Kidney (tissue), 13 donors: ENCODE measurements at regions not wholly inside any gene's neighbourhood (a gene's known extent, or its start where the extent isn't known, plus 50 kb on each side); places are given as distances from the start of the nearest gene placed in this dataset.

Experiments used
- DNase-seq, 5 donors: peaks; one replicate each; pipeline ENCODE4 v3.0.0-alpha.2; 2013 to 2020
- FAIRE-seq: peaks from 2 replicates; lab custom pipeline; 2012; peaks lifted over from hg19 to GRCh38; lab: Jason Lieb, UNC
- H3K27ac ChIP-seq, 2 donors: one replicate each; pipeline ENCODE4 v1.7.0; 2013; ENCODE audit warnings: low read depth in 2 of 2, low read length in 2 of 2, inconsistent platforms in 1 of 2
- H3K27me3 ChIP-seq: one replicate; pipeline ENCODE4 v1.7.1; 2013; ENCODE audit warnings: low read length, inconsistent platforms; ENCODE audit not compliant: control insufficient read depth, insufficient read depth
- H3K36me3 ChIP-seq, 3 donors: one replicate each; pipeline versions ENCODE4 v1.7.0 to v1.7.1; 2013; ENCODE audit warnings: low read length in 3 of 3, control low read depth in 1 of 3, inconsistent platforms in 1 of 3; ENCODE audit not compliant: insufficient read depth in 3 of 3, control insufficient read depth in 2 of 3
- H3K4me1 ChIP-seq, 3 donors: one replicate each; pipeline versions ENCODE4 v1.7.0 to v1.7.1; 2013; ENCODE audit warnings: low read length in 3 of 3, inconsistent platforms in 1 of 3, low read depth in 1 of 3; ENCODE audit not compliant: control insufficient read depth in 2 of 3, insufficient read depth in 2 of 3
- H3K4me3 ChIP-seq, 3 donors: one replicate each; pipeline versions ENCODE4 v1.7.0 to v1.8.1; 2013; ENCODE audit warnings: low read length in 3 of 3, control low read depth in 1 of 3, inconsistent platforms in 1 of 3
- H3K9ac ChIP-seq, 3 donors: one replicate each; pipeline versions ENCODE4 v1.7.0 to v1.7.1; 2013; ENCODE audit warnings: low read length in 3 of 3, control low read depth in 1 of 3, inconsistent platforms in 1 of 3
- H3K9me3 ChIP-seq, 3 donors: one replicate each; pipeline versions ENCODE4 v1.7.0 to v1.7.1; 2013; ENCODE audit warnings: low read length in 3 of 3, control low read depth in 1 of 3, inconsistent platforms in 1 of 3; ENCODE audit not compliant: control insufficient read depth in 2 of 3, insufficient read depth in 1 of 3
- intact Hi-C: fragments of 100-400 bp; cut with DNase I; formaldehyde crosslinking; loops from one replicate; pipeline ENCODE4 v1.11.1; 2022
- TF ChIP-seq, protein P1 (sequence below): IDR thresholded peaks from 3 replicates; pipeline ENCODE4 v1.5.1; 2012; ENCODE audit warnings: mild to moderate bottlenecking, moderate library complexity, borderline replicate concordance; ENCODE audit not compliant: insufficient read depth; ENCODE audit errors: extremely low read depth
- donor health status: control.
- donor health status: control.
- donor health status: control.
- donor health status: control.
- donor health status: control.
- donor health status: DM: yes; HTN: yes; CAD: no.
- donor health status: Normal renal cell carcinoma (clear cell type).

- TF ChIP-seq, protein P1, sequence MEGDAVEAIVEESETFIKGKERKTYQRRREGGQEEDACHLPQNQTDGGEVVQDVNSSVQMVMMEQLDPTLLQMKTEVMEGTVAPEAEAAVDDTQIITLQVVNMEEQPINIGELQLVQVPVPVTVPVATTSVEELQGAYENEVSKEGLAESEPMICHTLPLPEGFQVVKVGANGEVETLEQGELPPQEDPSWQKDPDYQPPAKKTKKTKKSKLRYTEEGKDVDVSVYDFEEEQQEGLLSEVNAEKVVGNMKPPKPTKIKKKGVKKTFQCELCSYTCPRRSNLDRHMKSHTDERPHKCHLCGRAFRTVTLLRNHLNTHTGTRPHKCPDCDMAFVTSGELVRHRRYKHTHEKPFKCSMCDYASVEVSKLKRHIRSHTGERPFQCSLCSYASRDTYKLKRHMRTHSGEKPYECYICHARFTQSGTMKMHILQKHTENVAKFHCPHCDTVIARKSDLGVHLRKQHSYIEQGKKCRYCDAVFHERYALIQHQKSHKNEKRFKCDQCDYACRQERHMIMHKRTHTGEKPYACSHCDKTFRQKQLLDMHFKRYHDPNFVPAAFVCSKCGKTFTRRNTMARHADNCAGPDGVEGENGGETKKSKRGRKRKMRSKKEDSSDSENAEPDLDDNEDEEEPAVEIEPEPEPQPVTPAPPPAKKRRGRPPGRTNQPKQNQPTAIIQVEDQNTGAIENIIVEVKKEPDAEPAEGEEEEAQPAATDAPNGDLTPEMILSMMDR = no peak
- intact Hi-C loops = no loop called here
- no peaks in the 10 kb centered on the region for H3K36me3 ChIP-seq
- no peak overlapping the region for H3K4me3 ChIP-seq
- H3K4me1 ChIP-seq = no peaks in the 10 kb centered on the region
- H3K9ac ChIP-seq = no peak overlapping the region
- no peak overlapping the region for H3K27ac ChIP-seq
- DNase-seq (no peak), FAIRE-seq (no peak)
- no peaks in the 10 kb centered on the region for H3K9me3 ChIP-seq
- H3K27me3 ChIP-seq = no peaks in the 10 kb centered on the region
These were observed 92.3 kb upstream of the BTG1 start for GRCh38 chr12:92237762-92238523.

GRCh38 chr12:92237262-92237661 is 91.6 kb upstream of the BTG1 start:
- H3K36me3 ChIP-seq = no peaks in the 10 kb centered on the region
- no peak overlapping the region for H3K4me3 ChIP-seq
- DNase-seq (no peak), FAIRE-seq (no peak)
- H3K27ac ChIP-seq = no peak overlapping the region
- TF ChIP-seq, protein P1 = no peak
- intact Hi-C loops = no loop called here
- no peaks in the 10 kb centered on the region for H3K27me3 ChIP-seq
- H3K9me3 ChIP-seq = no peaks in the 10 kb centered on the region
- no peaks in the 10 kb centered on the region for H3K4me1 ChIP-seq
- H3K9ac ChIP-seq = no peak overlapping the region

DNA sequence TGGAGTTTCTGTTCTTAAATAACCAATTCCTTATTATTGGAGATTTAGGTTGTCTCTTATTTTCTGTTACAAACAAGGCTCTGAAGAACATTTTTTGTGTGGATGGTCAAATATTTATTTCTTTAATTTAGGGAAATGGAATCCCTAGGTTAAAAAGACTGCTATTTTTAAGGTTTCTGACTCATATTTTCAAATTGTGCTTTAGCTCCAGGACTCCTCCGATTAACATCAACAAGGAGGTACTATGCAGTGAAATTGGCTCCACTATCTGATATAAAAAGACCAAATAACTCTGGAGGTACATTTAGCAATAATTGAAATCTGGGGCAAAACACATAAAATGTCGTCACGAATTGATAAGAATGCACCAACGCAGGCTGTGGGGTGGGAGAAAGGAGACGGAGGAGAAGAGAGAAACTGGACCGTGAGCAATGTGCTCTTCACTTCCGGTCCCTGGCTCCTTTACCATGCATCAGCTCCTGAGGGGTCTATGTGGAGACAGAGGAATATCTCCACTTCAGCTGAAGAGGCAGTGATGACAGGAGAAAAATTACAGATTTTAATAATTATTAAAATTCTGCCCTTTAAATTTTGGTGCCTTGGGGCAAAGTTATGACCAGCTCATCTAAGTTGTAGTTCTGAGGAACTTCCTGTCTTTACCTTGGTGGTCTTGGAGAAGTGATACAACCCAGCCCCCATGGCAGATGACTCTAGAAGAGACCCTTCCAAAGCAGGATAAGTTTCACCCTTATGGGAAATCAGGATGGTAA is 90.2 kb upstream of the BTG1 start:
- intact Hi-C loops = no loop called here
- DNase-seq (no peak), FAIRE-seq (no peak)
- Histone ChIP-seq H3K36me3 (no peaks in the 10 kb centered on the region), H3K4me1 (no peaks in the 10 kb centered on the region), H3K9ac (no peak overlapping the region), H3K27ac (no peak overlapping the region), H3K27me3 (no peaks in the 10 kb centered on the region), H3K9me3 (no peaks in the 10 kb centered on the region), H3K4me3 (no peak overlapping the region)
- TF ChIP-seq, protein P1 = no peak
